GM12878 (cell line): ENCODE measurements at regions not wholly inside any gene's neighbourhood (a gene's known extent, or its start where the extent isn't known, plus 50 kb on each side); places are given as distances from the start of the nearest gene placed in this dataset.

Experiments used
- ATAC-seq: fragments of 200-7000 bp; cut with Tn5 transposase; 3 replicates; pipeline ENCODE4 v1.9.1; 2020; ENCODE audit warnings: mild to moderate bottlenecking, moderate library complexity
- BruUV-seq: library from RNA; stranded (reverse); fragments of 400-500 nt; replicated peaks from 2 replicates; lab custom pipeline; 2021; lab: Mats Ljungman, UMichigan
- CTCF ChIA-PET: fragments of 300-600 bp; sonication (Branson Sonifier 250); formaldehyde crosslinking; extraction: SDS; loops from one replicate; lab custom pipeline; 2021; ENCODE audit warnings: inconsistent platforms; lab: Yijun Ruan, JAX
- POLR2A ChIA-PET: fragments of 350-600 bp; formaldehyde crosslinking; extraction: SDS; loops from one replicate; lab custom pipeline; 2021; ENCODE audit warnings: inconsistent platforms; lab: Charles Lee
- RAD21 ChIA-PET: fragments of 300-600 bp; sonication (Branson Sonifier 250); formaldehyde crosslinking; loops from one replicate; lab custom pipeline; 2023; ENCODE audit warnings: antibody characterized with exemption; ENCODE audit not compliant: unreplicated experiment; lab: Charles Lee
- SMC1A ChIA-PET: fragments of 300-600 bp; sonication (Branson Sonifier 250); formaldehyde crosslinking; loops from one replicate; lab custom pipeline; 2023; ENCODE audit not compliant: unreplicated experiment, uncharacterized antibody; lab: Charles Lee
- DNase-seq: peaks from one replicate; pipeline ENCODE4 v3.0.0-alpha.2; 2011; ENCODE audit warnings: low read depth, low spot score
- FAIRE-seq: peaks from 3 replicates; lab custom pipeline; 2011; peaks lifted over from hg19 to GRCh38; lab: Jason Lieb, UNC
- H2AFZ ChIP-seq: 2 replicates; pipeline ENCODE4 v1.6.0; 2011; ENCODE audit warnings: low read depth, low read length, control low read depth; ENCODE audit not compliant: control insufficient read depth
- H3K27ac ChIP-seq: 2 replicates; pipeline ENCODE4 v1.5.1; 2011; ENCODE audit warnings: control low read depth; ENCODE audit not compliant: control insufficient read depth, insufficient read depth
- H3K27me3 ChIP-seq, 2 experiments: replicated peaks in 1 of 2; 2 replicates each; pipeline versions ENCODE4 v1.6.0 to v1.6.1; 2011; ENCODE audit warnings: low read length in 1 of 2; ENCODE audit not compliant: control insufficient read depth in 2 of 2, insufficient read depth in 2 of 2
- H3K36me3 ChIP-seq, 2 experiments: 2 replicates each; pipeline ENCODE4 v1.5.1; 2011; ENCODE audit warnings: low read length in 1 of 2; ENCODE audit not compliant: control insufficient read depth in 2 of 2, insufficient read depth in 2 of 2
- H3K4me1 ChIP-seq: 2 replicates; pipeline ENCODE4 v1.6.1; 2011; ENCODE audit warnings: mild to moderate bottlenecking, low read length, moderate library complexity, mixed read lengths; ENCODE audit not compliant: control insufficient read depth, insufficient read depth
- H3K4me2 ChIP-seq: 2 replicates; pipeline ENCODE4 v1.6.0; 2011; ENCODE audit warnings: control low read depth; ENCODE audit not compliant: control insufficient read depth, insufficient read depth
- H3K4me3 ChIP-seq: fragments of 200-600 bp; sonication (generic); 2 replicates; pipeline ENCODE4 v1.5.1; 2016
- H3K79me2 ChIP-seq: 2 replicates; pipeline ENCODE4 v1.6.0; 2011; ENCODE audit warnings: low read length; ENCODE audit not compliant: control insufficient read depth, insufficient read depth
- H3K9ac ChIP-seq: 2 replicates; pipeline ENCODE4 v1.8.0; 2011; ENCODE audit warnings: low read length, control low read depth, mixed read lengths; ENCODE audit not compliant: control insufficient read depth, insufficient read depth
- H3K9me3 ChIP-seq: replicated peaks from 3 replicates; pipeline ENCODE4 v1.5.1; 2011; ENCODE audit warnings: mild to moderate bottlenecking, low read length; ENCODE audit not compliant: control insufficient read depth, insufficient read depth
- H4K20me1 ChIP-seq: 2 replicates; pipeline ENCODE4 v1.6.0; 2011; ENCODE audit not compliant: control insufficient read depth, insufficient read depth
- CEBPB ChIP-seq, 2 experiments: fragments of 150-350 bp in 1 of 2; IDR thresholded peaks; 2 replicates each; pipeline ENCODE4 v1.6.1; 2012 to 2014; ENCODE audit warnings: low read depth in 2 of 2, low read length in 2 of 2, borderline replicate concordance in 1 of 2, inconsistent platforms in 1 of 2
- MYC ChIP-seq: IDR thresholded peaks from 2 replicates; pipeline ENCODE4 v1.6.1; 2011; ENCODE audit warnings: mild to moderate bottlenecking, low read length, moderate library complexity, inconsistent platforms; ENCODE audit not compliant: insufficient read depth, insufficient replicate concordance, insufficient read length, severe bottlenecking
- RELB ChIP-seq: fragments of 450-650 bp; IDR thresholded peaks from 2 replicates; pipeline ENCODE4 v1.6.1; 2017; ENCODE audit warnings: low read depth, mild to moderate bottlenecking, moderate library complexity
- YBX1 ChIP-seq: fragments of 450-650 bp; IDR thresholded peaks from 2 replicates; pipeline ENCODE4 v1.6.1; 2016; ENCODE audit warnings: antibody characterized with exemption
- WGBS: methylation state at CpG from one replicate; pipeline ENCODE4 v1.1.6; 2016; ENCODE audit warnings: low lambda C conversion rate; ENCODE audit not compliant: insufficient replicate concordance, insufficient coverage; ENCODE audit errors: missing lambda C conversion rate; 5-methylcytosine and 5-hydroxymethylcytosine counted together
- in situ Hi-C: fragments of 300-500 bp; cut with MboI; formaldehyde crosslinking; loops from 9 replicates; pipeline ENCODE4 v1.14.3; 2018; ENCODE audit warnings: mixed read lengths
- intact Hi-C: fragments of 100-400 bp; cut with micrococcal nuclease; formaldehyde crosslinking; loops from one replicate; pipeline ENCODE4 v1.14.2; 2022; ENCODE audit not compliant: unreplicated experiment
- TF ChIP-seq, protein P1 (sequence below): fragments of 450-650 bp; IDR thresholded peaks from 2 replicates; pipeline ENCODE4 v1.6.1; 2017; ENCODE audit warnings: mild to moderate bottlenecking, low read depth, inconsistent platforms; ENCODE audit not compliant: poor library complexity, severe bottlenecking
- TF ChIP-seq, protein P2 (sequence below): fragments of 450-650 bp; IDR thresholded peaks from 2 replicates; pipeline ENCODE4 v1.6.1; 2014; ENCODE audit warnings: mild to moderate bottlenecking
- TF ChIP-seq, protein P3 (sequence below): fragments of 450-650 bp; IDR thresholded peaks from 2 replicates; pipeline ENCODE4 v1.6.1; 2017; ENCODE audit warnings: mild to moderate bottlenecking, moderate library complexity

DNA sequence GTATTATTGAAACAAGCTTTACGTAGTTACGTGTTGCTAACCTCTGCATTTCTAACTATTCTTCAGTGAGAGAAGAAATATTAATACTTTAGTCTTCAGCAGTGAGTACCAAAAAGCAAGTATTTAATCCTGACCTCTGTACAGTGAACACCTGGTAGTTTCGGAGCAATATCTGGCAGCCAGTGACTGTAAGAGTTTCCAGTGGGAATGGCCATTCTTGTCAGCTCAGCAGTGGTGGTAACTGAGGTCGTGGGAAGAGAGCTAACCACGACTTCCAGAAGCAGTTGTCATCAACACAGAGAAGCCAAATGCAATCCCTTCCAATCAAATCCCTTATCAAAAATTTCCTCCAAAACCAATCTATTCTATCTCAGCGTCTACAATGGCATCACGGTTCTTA, 1500.2 kb upstream of the FLRT2 start:
- Histone ChIP-seq H3K4me2 (no peak overlapping the region), H3K27me3 (no peaks in the 10 kb centered on the region), H2AFZ (no peak overlapping the region)
- ChIA-PET POLR2A (no interaction called here), RAD21 (no interaction called here)
- DNase-seq, result no peak
- no peak for TF ChIP-seq YBX1
- TF ChIP-seq, protein P1, sequence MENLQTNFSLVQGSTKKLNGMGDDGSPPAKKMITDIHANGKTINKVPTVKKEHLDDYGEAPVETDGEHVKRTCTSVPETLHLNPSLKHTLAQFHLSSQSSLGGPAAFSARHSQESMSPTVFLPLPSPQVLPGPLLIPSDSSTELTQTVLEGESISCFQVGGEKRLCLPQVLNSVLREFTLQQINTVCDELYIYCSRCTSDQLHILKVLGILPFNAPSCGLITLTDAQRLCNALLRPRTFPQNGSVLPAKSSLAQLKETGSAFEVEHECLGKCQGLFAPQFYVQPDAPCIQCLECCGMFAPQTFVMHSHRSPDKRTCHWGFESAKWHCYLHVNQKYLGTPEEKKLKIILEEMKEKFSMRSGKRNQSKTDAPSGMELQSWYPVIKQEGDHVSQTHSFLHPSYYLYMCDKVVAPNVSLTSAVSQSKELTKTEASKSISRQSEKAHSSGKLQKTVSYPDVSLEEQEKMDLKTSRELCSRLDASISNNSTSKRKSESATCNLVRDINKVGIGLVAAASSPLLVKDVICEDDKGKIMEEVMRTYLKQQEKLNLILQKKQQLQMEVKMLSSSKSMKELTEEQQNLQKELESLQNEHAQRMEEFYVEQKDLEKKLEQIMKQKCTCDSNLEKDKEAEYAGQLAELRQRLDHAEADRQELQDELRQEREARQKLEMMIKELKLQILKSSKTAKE, result no peak
- no peak for TF ChIP-seq CEBPB (IDR thresholded peaks at IDR 0.05; ENCODE audit: borderline replicate concordance in 1 of 2, low read depth in 2 of 2, low read length in 2 of 2)
- TF ChIP-seq, all 136 proteins: peak for 0
- SMC1A ChIA-PET, result interaction anchor here (1.7 kb wide), 1 partner anchor 9 kb away, joined by 6 read pairs; no protein-coding TSS in a partner anchor
- FAIRE-seq (peak; percentile 23), ATAC-seq (no peak)
- Histone ChIP-seq H3K36me3 (no peaks in the 10 kb centered on the region), H3K4me1 (no peaks in the 10 kb centered on the region), H3K27ac (no peak overlapping the region), H3K9me3 (no peaks in the 10 kb centered on the region), H4K20me1 (no peaks in the 10 kb centered on the region), H3K4me3 (no peak overlapping the region), H3K79me2 (no peaks in the 10 kb centered on the region), H3K9ac (no peak overlapping the region)
- no TSS peak for BruUV-seq
- CTCF ChIA-PET, result no interaction called here
- in situ Hi-C loops, result no loop called here
- WGBS, result 1% methylated on average over 7 of the region's 7 CpGs
- intact Hi-C loops, result no loop called here

GRCh38 chr14:84036840-84037239, 1493.1 kb upstream of the FLRT2 start:
- intact Hi-C loops, result no loop called here
- no peak overlapping the region for H3K9ac ChIP-seq
- ChIA-PET RAD21 (no interaction called here), POLR2A (no interaction called here), CTCF (no interaction called here), SMC1A (no interaction called here)
- BruUV-seq, result no TSS peak
- DNase-seq (peak; percentile 3), ATAC-seq (peak; percentile 96), FAIRE-seq (no peak)
- H4K20me1 ChIP-seq, result no peaks in the 10 kb centered on the region
- H3K4me2 ChIP-seq, result no peak overlapping the region
- no peaks in the 10 kb centered on the region for H3K27me3 ChIP-seq
- no peaks in the 10 kb centered on the region for H3K9me3 ChIP-seq
- no peak overlapping the region for H3K27ac ChIP-seq
- 0% methylated on average over 1 of the region's 1 CpG for WGBS
- H3K36me3 ChIP-seq, result no peaks in the 10 kb centered on the region
- no peak overlapping the region for H3K4me3 ChIP-seq
- H3K79me2 ChIP-seq, result no peaks in the 10 kb centered on the region
- H2AFZ ChIP-seq, result no peak overlapping the region
- no peaks in the 10 kb centered on the region for H3K4me1 ChIP-seq
- in situ Hi-C loops, result no loop called here
- TF ChIP-seq, protein P2, sequence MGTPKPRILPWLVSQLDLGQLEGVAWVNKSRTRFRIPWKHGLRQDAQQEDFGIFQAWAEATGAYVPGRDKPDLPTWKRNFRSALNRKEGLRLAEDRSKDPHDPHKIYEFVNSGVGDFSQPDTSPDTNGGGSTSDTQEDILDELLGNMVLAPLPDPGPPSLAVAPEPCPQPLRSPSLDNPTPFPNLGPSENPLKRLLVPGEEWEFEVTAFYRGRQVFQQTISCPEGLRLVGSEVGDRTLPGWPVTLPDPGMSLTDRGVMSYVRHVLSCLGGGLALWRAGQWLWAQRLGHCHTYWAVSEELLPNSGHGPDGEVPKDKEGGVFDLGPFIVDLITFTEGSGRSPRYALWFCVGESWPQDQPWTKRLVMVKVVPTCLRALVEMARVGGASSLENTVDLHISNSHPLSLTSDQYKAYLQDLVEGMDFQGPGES, result no peak
- TF ChIP-seq, protein P3, sequence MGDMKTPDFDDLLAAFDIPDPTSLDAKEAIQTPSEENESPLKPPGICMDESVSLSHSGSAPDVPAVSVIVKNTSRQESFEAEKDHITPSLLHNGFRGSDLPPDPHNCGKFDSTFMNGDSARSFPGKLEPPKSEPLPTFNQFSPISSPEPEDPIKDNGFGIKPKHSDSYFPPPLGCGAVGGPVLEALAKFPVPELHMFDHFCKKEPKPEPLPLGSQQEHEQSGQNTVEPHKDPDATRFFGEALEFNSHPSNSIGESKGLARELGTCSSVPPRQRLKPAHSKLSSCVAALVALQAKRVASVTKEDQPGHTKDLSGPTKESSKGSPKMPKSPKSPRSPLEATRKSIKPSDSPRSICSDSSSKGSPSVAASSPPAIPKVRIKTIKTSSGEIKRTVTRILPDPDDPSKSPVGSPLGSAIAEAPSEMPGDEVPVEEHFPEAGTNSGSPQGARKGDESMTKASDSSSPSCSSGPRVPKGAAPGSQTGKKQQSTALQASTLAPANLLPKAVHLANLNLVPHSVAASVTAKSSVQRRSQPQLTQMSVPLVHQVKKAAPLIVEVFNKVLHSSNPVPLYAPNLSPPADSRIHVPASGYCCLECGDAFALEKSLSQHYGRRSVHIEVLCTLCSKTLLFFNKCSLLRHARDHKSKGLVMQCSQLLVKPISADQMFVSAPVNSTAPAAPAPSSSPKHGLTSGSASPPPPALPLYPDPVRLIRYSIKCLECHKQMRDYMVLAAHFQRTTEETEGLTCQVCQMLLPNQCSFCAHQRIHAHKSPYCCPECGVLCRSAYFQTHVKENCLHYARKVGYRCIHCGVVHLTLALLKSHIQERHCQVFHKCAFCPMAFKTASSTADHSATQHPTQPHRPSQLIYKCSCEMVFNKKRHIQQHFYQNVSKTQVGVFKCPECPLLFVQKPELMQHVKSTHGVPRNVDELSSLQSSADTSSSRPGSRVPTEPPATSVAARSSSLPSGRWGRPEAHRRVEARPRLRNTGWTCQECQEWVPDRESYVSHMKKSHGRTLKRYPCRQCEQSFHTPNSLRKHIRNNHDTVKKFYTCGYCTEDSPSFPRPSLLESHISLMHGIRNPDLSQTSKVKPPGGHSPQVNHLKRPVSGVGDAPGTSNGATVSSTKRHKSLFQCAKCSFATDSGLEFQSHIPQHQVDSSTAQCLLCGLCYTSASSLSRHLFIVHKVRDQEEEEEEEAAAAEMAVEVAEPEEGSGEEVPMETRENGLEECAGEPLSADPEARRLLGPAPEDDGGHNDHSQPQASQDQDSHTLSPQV, result no peak
- TF ChIP-seq RELB (peak; percentile 78), MYC (no peak)
